ENCODE measurements at regions not wholly inside any gene's neighbourhood (a gene's known extent, or its start where the extent isn't known, plus 50 kb on each side); places are given as distances from the start of the nearest gene placed in this dataset.

GRCh38 chr18:28794459-28795245, 617.7 kb upstream of the CDH2 start:
- peak; percentile 78 for DNase-seq

GRCh38 chr18:28793901-28794300, 617.0 kb upstream of the CDH2 start:
- DNase-seq, result no peak

GRCh38 chr18:28792404-28793086, 615.6 kb upstream of the CDH2 start:
- no peak for DNase-seq

GRCh38 chr18:28791101-28791500, 614.2 kb upstream of the CDH2 start:
- DNase-seq, result peak; percentile 23

- peak; percentile 35 for DNase-seq
These were observed 612.6 kb upstream of the CDH2 start for GRCh38 chr18:28789502-28789901.

GRCh38 chr18:28786926-28787325, 610.0 kb upstream of the CDH2 start:
- DNase-seq, result peak; percentile 61

GRCh38 chr18:28781616-28782362, 604.9 kb upstream of the CDH2 start:
- DNase-seq, result no peak

GRCh38 chr18:28778706-28779105, 601.8 kb upstream of the CDH2 start:
- no peak for DNase-seq

- no peak for DNase-seq
These were observed 600.8 kb upstream of the CDH2 start for GRCh38 chr18:28777756-28778155.

GRCh38 chr18:28771849-28772248, 594.9 kb upstream of the CDH2 start:
- DNase-seq, result no peak

GRCh38 chr18:28768791-28769768, 592.1 kb upstream of the CDH2 start:
- peak; percentile 66 for DNase-seq

GRCh38 chr18:28767727-28768211, 590.8 kb upstream of the CDH2 start:
- peak; percentile 84 for DNase-seq

- no peak for DNase-seq
These were observed 590.3 kb upstream of the CDH2 start for GRCh38 chr18:28767201-28767600.

- no peak for DNase-seq
These were observed 589.8 kb upstream of the CDH2 start for GRCh38 chr18:28766721-28767120.

GRCh38 chr18:28766027-28766426, 589.1 kb upstream of the CDH2 start:
- DNase-seq, result no peak

- no peak for DNase-seq
These were observed 583.4 kb upstream of the CDH2 start for GRCh38 chr18:28760299-28760698.

GRCh38 chr18:28757466-28758008, 580.6 kb upstream of the CDH2 start:
- no peak for DNase-seq

GRCh38 chr18:28743115-28743514, 566.2 kb upstream of the CDH2 start:
- no peak for DNase-seq

GRCh38 chr18:28740575-28740974, 563.6 kb upstream of the CDH2 start:
- DNase-seq, result no peak

GRCh38 chr18:28736951-28737350, 560.0 kb upstream of the CDH2 start:
- DNase-seq, result no peak

- no peak for DNase-seq
These were observed 559.3 kb upstream of the CDH2 start for GRCh38 chr18:28736223-28736622.

GRCh38 chr18:28735731-28736130, 558.8 kb upstream of the CDH2 start:
- peak; percentile 96 for DNase-seq

All from fibroblast of skin of right biceps (primary cell).